ENCODE measurements at regions not wholly inside any gene's neighbourhood (a gene's known extent, or its start where the extent isn't known, plus 50 kb on each side); places are given as distances from the start of the nearest gene placed in this dataset.
"Not testable (repeated sequence)": the region's sequence is repeated elsewhere in the genome, so short reads cannot be mapped to it uniquely, and the experiment has no call there.

DNA sequence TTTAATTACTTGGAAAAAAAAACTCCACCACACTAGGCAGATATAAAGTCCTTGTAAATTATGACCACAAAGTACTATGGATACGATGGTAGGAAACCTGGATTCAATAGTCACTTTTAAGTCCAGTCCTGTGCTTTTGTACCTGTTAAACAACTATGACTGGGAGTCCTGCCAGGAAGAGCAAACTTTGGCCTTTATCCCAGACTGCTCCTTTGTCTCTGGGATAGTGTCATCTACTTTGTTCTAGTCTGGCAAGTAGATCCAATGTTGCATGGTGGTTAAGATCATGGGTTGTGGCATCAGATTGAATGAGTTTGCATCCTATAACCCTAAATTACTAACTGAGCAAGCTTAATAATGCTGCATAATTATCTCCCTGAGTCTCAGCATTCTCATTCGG lies 175.3 kb upstream of the FGF13 start (continued):
- TF ChIP-seq ZNF396 (CRISPR knock-in tag; IDR thresholded peaks at IDR 0.05; ENCODE audit: borderline replicate concordance): no peak
- TF ChIP-seq CREM (CRISPR knock-in tag; IDR thresholded peaks at IDR 0.05): no peak
- TF ChIP-seq, protein P1, sequence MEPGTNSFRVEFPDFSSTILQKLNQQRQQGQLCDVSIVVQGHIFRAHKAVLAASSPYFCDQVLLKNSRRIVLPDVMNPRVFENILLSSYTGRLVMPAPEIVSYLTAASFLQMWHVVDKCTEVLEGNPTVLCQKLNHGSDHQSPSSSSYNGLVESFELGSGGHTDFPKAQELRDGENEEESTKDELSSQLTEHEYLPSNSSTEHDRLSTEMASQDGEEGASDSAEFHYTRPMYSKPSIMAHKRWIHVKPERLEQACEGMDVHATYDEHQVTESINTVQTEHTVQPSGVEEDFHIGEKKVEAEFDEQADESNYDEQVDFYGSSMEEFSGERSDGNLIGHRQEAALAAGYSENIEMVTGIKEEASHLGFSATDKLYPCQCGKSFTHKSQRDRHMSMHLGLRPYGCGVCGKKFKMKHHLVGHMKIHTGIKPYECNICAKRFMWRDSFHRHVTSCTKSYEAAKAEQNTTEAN (CRISPR knock-in tag; IDR thresholded peaks at IDR 0.05): no peak

DNA sequence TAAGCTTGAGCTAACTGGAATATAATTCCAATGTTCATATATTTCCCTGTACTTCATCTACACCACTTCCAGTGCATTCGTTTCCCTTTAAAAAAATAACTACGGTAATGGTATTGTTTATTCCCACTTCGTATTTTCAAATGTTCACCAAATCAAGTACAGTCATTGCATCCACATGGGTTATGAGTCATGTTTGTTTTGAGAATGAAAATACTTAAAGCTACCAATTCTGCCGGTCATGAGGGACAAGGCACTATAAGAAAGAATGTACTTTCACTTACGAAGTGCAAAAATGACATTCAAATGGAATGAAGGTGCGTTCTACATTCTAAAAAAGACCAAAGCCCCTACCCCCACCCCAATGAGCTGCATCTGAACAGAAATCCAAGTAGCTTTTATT lies 174.4 kb upstream of the FGF13 start:
- H3K27ac Mint-ChIP-seq: no peak overlapping the region
- no peak overlapping the region for H3K4me3 Mint-ChIP-seq
- ChIA-PET POLR2A (no interaction called here), CTCF (no interaction called here)
- TF ChIP-seq ZNF138 (CRISPR knock-in tag; conservative IDR thresholded peaks at IDR 0.05) (no peak), GTF2I (CRISPR knock-in tag; conservative IDR thresholded peaks at IDR 0.05) (no peak), FOXK1 (CRISPR knock-in tag; IDR thresholded peaks at IDR 0.05) (no peak), ZNF121 (CRISPR knock-in tag; IDR thresholded peaks at IDR 0.05) (no peak), NFATC4 (CRISPR knock-in tag; IDR thresholded peaks at IDR 0.05) (no peak), NR3C1 (CRISPR knock-in tag; conservative IDR thresholded peaks at IDR 0.05; ENCODE audit: low read depth) (no peak), ZBTB21 (CRISPR knock-in tag; IDR thresholded peaks at IDR 0.05; ENCODE audit: borderline replicate concordance) (no peak), ZNF219 (CRISPR knock-in tag; IDR thresholded peaks at IDR 0.05; ENCODE audit: borderline replicate concordance) (no peak), HMGA2 (CRISPR knock-in tag; IDR thresholded peaks at IDR 0.05) (no peak), ZNF671 (CRISPR knock-in tag; IDR thresholded peaks at IDR 0.05) (no peak), CBFB (CRISPR knock-in tag; IDR thresholded peaks at IDR 0.05; ENCODE audit: low read depth) (no peak), TP53 (CRISPR knock-in tag; IDR thresholded peaks at IDR 0.05) (no peak), TEAD4 (CRISPR knock-in tag; IDR thresholded peaks at IDR 0.05) (no peak), NR2C2 (CRISPR knock-in tag; IDR thresholded peaks at IDR 0.05) (no peak), ETV6 (CRISPR knock-in tag; IDR thresholded peaks at IDR 0.05) (no peak)
- TF ChIP-seq, protein P2, sequence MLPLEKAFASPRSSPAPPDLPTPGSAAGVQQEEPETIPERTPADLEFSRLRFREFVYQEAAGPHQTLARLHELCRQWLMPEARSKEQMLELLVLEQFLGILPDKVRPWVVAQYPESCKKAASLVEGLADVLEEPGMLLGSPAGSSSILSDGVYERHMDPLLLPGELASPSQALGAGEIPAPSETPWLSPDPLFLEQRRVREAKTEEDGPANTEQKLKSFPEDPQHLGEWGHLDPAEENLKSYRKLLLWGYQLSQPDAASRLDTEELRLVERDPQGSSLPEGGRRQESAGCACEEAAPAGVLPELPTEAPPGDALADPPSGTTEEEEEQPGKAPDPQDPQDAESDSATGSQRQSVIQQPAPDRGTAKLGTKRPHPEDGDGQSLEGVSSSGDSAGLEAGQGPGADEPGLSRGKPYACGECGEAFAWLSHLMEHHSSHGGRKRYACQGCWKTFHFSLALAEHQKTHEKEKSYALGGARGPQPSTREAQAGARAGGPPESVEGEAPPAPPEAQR (CRISPR knock-in tag; IDR thresholded peaks at IDR 0.05): no peak
- TF ChIP-seq, protein P3, sequence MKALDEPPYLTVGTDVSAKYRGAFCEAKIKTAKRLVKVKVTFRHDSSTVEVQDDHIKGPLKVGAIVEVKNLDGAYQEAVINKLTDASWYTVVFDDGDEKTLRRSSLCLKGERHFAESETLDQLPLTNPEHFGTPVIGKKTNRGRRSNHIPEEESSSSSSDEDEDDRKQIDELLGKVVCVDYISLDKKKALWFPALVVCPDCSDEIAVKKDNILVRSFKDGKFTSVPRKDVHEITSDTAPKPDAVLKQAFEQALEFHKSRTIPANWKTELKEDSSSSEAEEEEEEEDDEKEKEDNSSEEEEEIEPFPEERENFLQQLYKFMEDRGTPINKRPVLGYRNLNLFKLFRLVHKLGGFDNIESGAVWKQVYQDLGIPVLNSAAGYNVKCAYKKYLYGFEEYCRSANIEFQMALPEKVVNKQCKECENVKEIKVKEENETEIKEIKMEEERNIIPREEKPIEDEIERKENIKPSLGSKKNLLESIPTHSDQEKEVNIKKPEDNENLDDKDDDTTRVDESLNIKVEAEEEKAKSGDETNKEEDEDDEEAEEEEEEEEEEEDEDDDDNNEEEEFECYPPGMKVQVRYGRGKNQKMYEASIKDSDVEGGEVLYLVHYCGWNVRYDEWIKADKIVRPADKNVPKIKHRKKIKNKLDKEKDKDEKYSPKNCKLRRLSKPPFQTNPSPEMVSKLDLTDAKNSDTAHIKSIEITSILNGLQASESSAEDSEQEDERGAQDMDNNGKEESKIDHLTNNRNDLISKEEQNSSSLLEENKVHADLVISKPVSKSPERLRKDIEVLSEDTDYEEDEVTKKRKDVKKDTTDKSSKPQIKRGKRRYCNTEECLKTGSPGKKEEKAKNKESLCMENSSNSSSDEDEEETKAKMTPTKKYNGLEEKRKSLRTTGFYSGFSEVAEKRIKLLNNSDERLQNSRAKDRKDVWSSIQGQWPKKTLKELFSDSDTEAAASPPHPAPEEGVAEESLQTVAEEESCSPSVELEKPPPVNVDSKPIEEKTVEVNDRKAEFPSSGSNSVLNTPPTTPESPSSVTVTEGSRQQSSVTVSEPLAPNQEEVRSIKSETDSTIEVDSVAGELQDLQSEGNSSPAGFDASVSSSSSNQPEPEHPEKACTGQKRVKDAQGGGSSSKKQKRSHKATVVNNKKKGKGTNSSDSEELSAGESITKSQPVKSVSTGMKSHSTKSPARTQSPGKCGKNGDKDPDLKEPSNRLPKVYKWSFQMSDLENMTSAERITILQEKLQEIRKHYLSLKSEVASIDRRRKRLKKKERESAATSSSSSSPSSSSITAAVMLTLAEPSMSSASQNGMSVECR (CRISPR knock-in tag; IDR thresholded peaks at IDR 0.05; ENCODE audit: borderline replicate concordance): no peak
- no peaks in the 10 kb centered on the region for H3K27me3 Mint-ChIP-seq (ENCODE audit: low read depth)
- H3K36me3 Mint-ChIP-seq: no peaks in the 10 kb centered on the region
- H3K4me1 Mint-ChIP-seq: no peaks in the 10 kb centered on the region
- DNase-seq (ENCODE audit: low spot score) (no peak), ATAC-seq (no peak)
- no peaks in the 10 kb centered on the region for H3K9me3 Mint-ChIP-seq

DNA sequence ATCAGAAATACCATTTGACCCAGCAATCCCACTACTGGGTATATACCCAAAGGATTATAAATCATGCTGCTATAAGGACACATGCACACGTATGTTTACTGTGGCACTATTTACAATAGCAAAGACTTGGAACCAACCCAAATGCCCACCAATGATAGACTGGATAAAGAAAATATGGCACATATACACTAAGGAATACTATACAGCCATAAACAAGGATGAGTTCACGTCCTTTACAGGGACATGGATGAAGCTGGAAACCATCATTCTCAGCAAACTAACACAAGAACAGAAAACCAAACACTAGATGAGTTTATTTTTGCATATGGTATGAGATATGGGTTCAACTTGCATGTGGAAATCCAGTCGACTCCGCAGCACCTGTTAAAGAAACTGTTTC lies 168.8 kb upstream of the FGF13 start:
- H3K4me3 Mint-ChIP-seq; H3K27me3 Mint-ChIP-seq (ENCODE audit: low read depth); H3K27ac Mint-ChIP-seq; DNase-seq (ENCODE audit: low spot score); H3K36me3 Mint-ChIP-seq; H3K4me1 Mint-ChIP-seq; CTCF ChIA-PET; ATAC-seq; POLR2A ChIA-PET: not testable (repeated sequence)
- H3K9me3 Mint-ChIP-seq: peaks cover 10% of the 10 kb centered on the region; the same call in 1 of the 2 replicates

Measured in WTC11 (cell line).